HepG2 (cell line): ENCODE measurements at regions not wholly inside any gene's neighbourhood (a gene's known extent, or its start where the extent isn't known, plus 50 kb on each side); places are given as distances from the start of the nearest gene placed in this dataset.

ENCODE experiments used
- PHF8 ChIP-seq: sonication (generic); formaldehyde crosslinking; IDR thresholded peaks from 2 replicates; pipeline ENCODE4 v1.5.0; 2020; ENCODE audit warnings: missing genetic modification reagents
- ZNF777 ChIP-seq: sonication (generic); formaldehyde crosslinking; IDR thresholded peaks from 2 replicates; pipeline ENCODE4 v1.4.0; 2020; ENCODE audit warnings: missing genetic modification reagents

GRCh38 chr1:57984277-57984676, 560.4 kb upstream of the DAB1 start:
- TF ChIP-seq PHF8 (CRISPR knock-in tag) (no peak), ZNF777 (CRISPR knock-in tag) (no peak)
